IMR-90 (cell line): ENCODE measurements at regions not wholly inside any gene's neighbourhood (a gene's known extent, or its start where the extent isn't known, plus 50 kb on each side); places are given as distances from the start of the nearest gene placed in this dataset.

Source experiments
- MAZ ChIP-seq: IDR thresholded peaks from 2 replicates; pipeline ENCODE4 v1.6.1; 2012; ENCODE audit warnings: low read depth, mild to moderate bottlenecking, low read length, improper control_type of control experiment, moderate library complexity, borderline replicate concordance
- MXI1 ChIP-seq: IDR thresholded peaks from 2 replicates; pipeline ENCODE4 v1.6.1; 2012; ENCODE audit warnings: low read depth, mild to moderate bottlenecking, low read length, moderate library complexity, borderline replicate concordance
- POLR2A ChIP-seq: IDR thresholded peaks from 2 replicates; pipeline ENCODE4 v1.6.1; 2012; ENCODE audit warnings: mild to moderate bottlenecking, low read depth, low read length
- RFX5 ChIP-seq: IDR thresholded peaks from 2 replicates; pipeline ENCODE4 v1.8.0; 2012; ENCODE audit warnings: low read depth, mild to moderate bottlenecking, low read length, moderate library complexity
- TF ChIP-seq, protein P1 (sequence below): conservative IDR thresholded peaks from 2 replicates; pipeline ENCODE4 v1.5.1; 2012; ENCODE audit warnings: mild to moderate bottlenecking, low read depth, low read length, improper control_type of control experiment
- TF ChIP-seq, protein P2 (sequence below): fragments of 150-350 bp; IDR thresholded peaks from 2 replicates; pipeline ENCODE4 v1.6.1; 2017; ENCODE audit warnings: mild to moderate bottlenecking, antibody characterized with exemption, low read length, low read depth

DNA sequence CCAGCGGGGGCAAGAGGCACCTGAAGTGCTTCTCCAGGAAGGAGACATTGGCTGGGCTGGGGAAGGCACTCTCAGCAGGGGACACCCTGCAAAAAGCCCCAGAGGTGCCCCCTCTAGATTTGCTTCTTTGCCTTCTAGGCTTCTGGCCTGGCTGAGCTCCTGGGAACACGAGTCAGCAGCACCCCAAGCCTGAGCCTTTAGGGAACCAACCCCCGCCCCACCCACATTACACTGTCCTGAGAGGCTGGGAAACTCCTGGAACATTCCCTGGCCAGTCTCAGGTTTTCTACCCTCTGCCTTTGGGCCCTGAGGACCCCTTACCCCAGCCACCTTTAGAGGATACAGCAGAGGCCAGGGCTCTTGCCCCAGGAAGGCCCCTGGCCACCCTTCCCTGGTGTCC is 108.4 kb upstream of the LINGO1 start:
- TF ChIP-seq MAZ (no peak), POLR2A (no peak), RFX5 (no peak), MXI1 (no peak)
- TF ChIP-seq, protein P1, sequence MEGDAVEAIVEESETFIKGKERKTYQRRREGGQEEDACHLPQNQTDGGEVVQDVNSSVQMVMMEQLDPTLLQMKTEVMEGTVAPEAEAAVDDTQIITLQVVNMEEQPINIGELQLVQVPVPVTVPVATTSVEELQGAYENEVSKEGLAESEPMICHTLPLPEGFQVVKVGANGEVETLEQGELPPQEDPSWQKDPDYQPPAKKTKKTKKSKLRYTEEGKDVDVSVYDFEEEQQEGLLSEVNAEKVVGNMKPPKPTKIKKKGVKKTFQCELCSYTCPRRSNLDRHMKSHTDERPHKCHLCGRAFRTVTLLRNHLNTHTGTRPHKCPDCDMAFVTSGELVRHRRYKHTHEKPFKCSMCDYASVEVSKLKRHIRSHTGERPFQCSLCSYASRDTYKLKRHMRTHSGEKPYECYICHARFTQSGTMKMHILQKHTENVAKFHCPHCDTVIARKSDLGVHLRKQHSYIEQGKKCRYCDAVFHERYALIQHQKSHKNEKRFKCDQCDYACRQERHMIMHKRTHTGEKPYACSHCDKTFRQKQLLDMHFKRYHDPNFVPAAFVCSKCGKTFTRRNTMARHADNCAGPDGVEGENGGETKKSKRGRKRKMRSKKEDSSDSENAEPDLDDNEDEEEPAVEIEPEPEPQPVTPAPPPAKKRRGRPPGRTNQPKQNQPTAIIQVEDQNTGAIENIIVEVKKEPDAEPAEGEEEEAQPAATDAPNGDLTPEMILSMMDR: no peak
- TF ChIP-seq, protein P2, sequence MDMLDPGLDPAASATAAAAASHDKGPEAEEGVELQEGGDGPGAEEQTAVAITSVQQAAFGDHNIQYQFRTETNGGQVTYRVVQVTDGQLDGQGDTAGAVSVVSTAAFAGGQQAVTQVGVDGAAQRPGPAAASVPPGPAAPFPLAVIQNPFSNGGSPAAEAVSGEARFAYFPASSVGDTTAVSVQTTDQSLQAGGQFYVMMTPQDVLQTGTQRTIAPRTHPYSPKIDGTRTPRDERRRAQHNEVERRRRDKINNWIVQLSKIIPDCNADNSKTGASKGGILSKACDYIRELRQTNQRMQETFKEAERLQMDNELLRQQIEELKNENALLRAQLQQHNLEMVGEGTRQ: no peak
